Ovary (tissue), 7 donors: ENCODE measurements at regions not wholly inside any gene's neighbourhood (a gene's known extent, or its start where the extent isn't known, plus 50 kb on each side); places are given as distances from the start of the nearest gene placed in this dataset.

ENCODE experiments used
- DNase-seq, 5 donors: peaks; one replicate each; pipeline ENCODE4 v3.0.0-alpha.2; 2019 to 2020
- H3K27ac ChIP-seq, 2 donors: fragments of 200-600 bp; one replicate each; pipeline versions ENCODE4 v1.5.1 to v1.8.0; 2019 to 2022
- H3K27me3 ChIP-seq: fragments of 200-600 bp; one replicate; pipeline ENCODE4 v1.8.0; 2022
- H3K36me3 ChIP-seq: fragments of 200-600 bp; sonication (generic); one replicate; pipeline ENCODE4 v1.5.1; 2019
- H3K4me1 ChIP-seq: one replicate; pipeline ENCODE4 v1.8.1; 2013; ENCODE audit warnings: mild to moderate bottlenecking, moderate library complexity; ENCODE audit not compliant: insufficient read depth
- H3K4me3 ChIP-seq: fragments of 200-600 bp; sonication (generic); one replicate; pipeline ENCODE4 v1.5.1; 2017
- H3K9me3 ChIP-seq, 2 donors: fragments of 200-600 bp in 1 of 2; sonication (generic) in 1 of 2; one replicate each; pipeline versions ENCODE4 v1.5.1 to v1.8.1; 2013 to 2019; ENCODE audit warnings: mild to moderate bottlenecking in 1 of 2, moderate library complexity in 1 of 2
- CTCF ChIP-seq, 3 donors: fragments of 450-650 bp in 2 of 3; fragments of 200-600 bp in 1 of 3; IDR thresholded peaks; one replicate each; pipeline versions ENCODE4 v1.5.1 to v1.8.0; 2016 to 2022; ENCODE audit warnings: antibody characterized with exemption in 3 of 3, mild to moderate bottlenecking in 1 of 3
- EP300 ChIP-seq: sonication (generic); formaldehyde crosslinking; IDR thresholded peaks from one replicate; pipeline ENCODE4 v1.6.1; 2017; ENCODE audit warnings: antibody characterized with exemption
- POLR2A ChIP-seq: fragments of 450-650 bp; IDR thresholded peaks from one replicate; pipeline ENCODE4 v1.6.1; 2017; ENCODE audit warnings: antibody characterized with exemption, mild to moderate bottlenecking, moderate library complexity
- WGBS, 3 donors: extraction: QIAGEN DNeasy Blood & Tissue Kit in 1 of 3; methylation state at CpG; one replicate each; pipeline versions ENCODE4 v1.1.5 to v1.1.7; 2013 to 2017; 5-methylcytosine and 5-hydroxymethylcytosine counted together
- intact Hi-C, 4 donors: fragments of 100-400 bp; cut with DNase I; formaldehyde crosslinking; loops; one replicate each; pipeline versions ENCODE4 v1.11.0 to v1.15.1; 2022 to 2023
- donor health status: DM: no; HTN: no; CAD: no; lungs with moderate emphysema.
- donor health status: DM: no; HTN: no; CAD: no.
- donor health status: Bipolar disorder and iron deficiency.
- donor health status: DM: no; HTN: no; CAD: no.
- donor health status: DM: yes; HTN: yes; CAD: no.

DNA sequence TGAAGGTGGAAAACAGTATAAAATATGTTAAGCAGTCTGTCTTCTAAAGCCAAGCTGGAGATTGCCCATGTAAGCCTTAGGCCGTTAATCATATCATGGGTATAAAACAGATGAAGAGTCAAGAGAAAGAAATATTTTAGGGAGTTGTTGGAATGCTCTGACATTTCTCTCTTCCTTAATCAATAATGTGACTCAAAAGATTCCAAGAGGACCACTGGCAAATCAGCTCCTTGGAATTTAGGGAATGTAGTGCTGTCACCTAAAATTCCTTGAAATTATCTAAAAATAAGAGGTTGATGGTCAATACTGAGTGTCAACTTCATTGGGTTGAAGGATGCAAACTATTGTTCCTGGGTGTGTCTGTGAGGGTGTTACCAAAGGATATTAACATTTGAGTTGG, 525.9 kb downstream of the KCNA4 start:
- Histone ChIP-seq H3K27me3 (no peaks in the 10 kb centered on the region), H3K4me3 (no peak overlapping the region), H3K36me3 (no peaks in the 10 kb centered on the region), H3K27ac (no peak overlapping the region), H3K9me3 (no peaks in the 10 kb centered on the region), H3K4me1 (no peaks in the 10 kb centered on the region)
- 71 to 89% (median 78%) methylated on average over 1 of the region's 1 CpG for WGBS, 3 donors
- no peak for DNase-seq
- TF ChIP-seq EP300 (no peak), CTCF (IDR thresholded peaks at IDR 0.05) (no peak), POLR2A (no peak)
- intact Hi-C loops: no loop called here

GRCh38 chr11:29486301-29486700, 530.5 kb downstream of the KCNA4 start:
- Histone ChIP-seq H3K36me3 (no peaks in the 10 kb centered on the region), H3K4me1 (no peaks in the 10 kb centered on the region), H3K9me3 (no peaks in the 10 kb centered on the region), H3K27ac (no peak overlapping the region), H3K4me3 (no peak overlapping the region), H3K27me3 (no peaks in the 10 kb centered on the region)
- TF ChIP-seq CTCF (IDR thresholded peaks at IDR 0.05) (no peak), EP300 (no peak), POLR2A (no peak)
- DNase-seq: no peak
- intact Hi-C loops: no loop called here

DNA sequence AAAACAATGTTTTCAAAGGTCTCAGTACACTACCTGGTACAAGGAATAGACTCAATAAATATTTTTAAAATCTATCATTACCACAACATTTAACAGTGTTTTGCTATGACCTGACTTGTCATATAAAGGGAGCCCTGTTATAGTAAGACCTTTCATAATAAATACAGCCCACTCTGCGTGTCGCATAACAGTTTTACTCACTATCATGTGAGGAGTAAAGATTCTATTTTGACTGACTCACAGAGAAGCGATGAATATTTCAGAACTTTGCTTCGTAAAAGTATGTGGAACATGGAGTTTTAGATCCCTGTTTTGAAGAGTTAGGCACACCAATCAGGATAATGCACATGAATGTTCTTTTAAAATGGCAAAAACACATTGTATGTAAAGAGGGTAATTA, 531.2 kb downstream of the KCNA4 start:
- Histone ChIP-seq H3K4me3 (no peak overlapping the region), H3K27me3 (no peaks in the 10 kb centered on the region), H3K9me3 (no peaks in the 10 kb centered on the region), H3K36me3 (no peaks in the 10 kb centered on the region), H3K4me1 (no peaks in the 10 kb centered on the region), H3K27ac (no peak overlapping the region)
- WGBS, 3 donors: 79 to 82% (median 80%) methylated on average over 4 of the region's 4 CpGs
- TF ChIP-seq EP300 (no peak), POLR2A (no peak), CTCF (IDR thresholded peaks at IDR 0.05) (no peak)
- no peak for DNase-seq
- intact Hi-C loops: no loop called here

GRCh38 chr11:29484548-29484947, 532.3 kb downstream of the KCNA4 start:
- intact Hi-C loops: no loop called here
- Histone ChIP-seq H3K4me1 (no peaks in the 10 kb centered on the region), H3K27me3 (no peaks in the 10 kb centered on the region), H3K9me3 (no peaks in the 10 kb centered on the region), H3K4me3 (no peak overlapping the region), H3K36me3 (no peaks in the 10 kb centered on the region), H3K27ac (no peak overlapping the region)
- TF ChIP-seq POLR2A (no peak), EP300 (no peak), CTCF (IDR thresholded peaks at IDR 0.05) (no peak)
- no peak for DNase-seq
- 66 to 92% (median 81%) methylated on average over 1 of the region's 1 CpG for WGBS, 3 donors

- TF ChIP-seq CTCF (IDR thresholded peaks at IDR 0.05): no peak
- TF ChIP-seq EP300: no peak
- no peak for TF ChIP-seq POLR2A
- Histone ChIP-seq H3K27ac (no peak overlapping the region), H3K36me3 (no peaks in the 10 kb centered on the region), H3K4me1 (no peaks in the 10 kb centered on the region), H3K9me3 (no peaks in the 10 kb centered on the region), H3K27me3 (no peaks in the 10 kb centered on the region), H3K4me3 (no peak overlapping the region)
- intact Hi-C loops: no loop called here
- 79 to 82% (median 80%) methylated on average over 2 of the region's 2 CpGs for WGBS, 3 donors
- no peak for DNase-seq
Measured at GRCh38 chr11:29483831-29484230, 533.0 kb downstream of the KCNA4 start.
